Aorta (tissue), 5 donors: ENCODE measurements at regions not wholly inside any gene's neighbourhood (a gene's known extent, or its start where the extent isn't known, plus 50 kb on each side); places are given as distances from the start of the nearest gene placed in this dataset.

Experiments used
- ATAC-seq: fragments of 200-7000 bp; cut with Tn5 transposase; one replicate; pipeline ENCODE4 v1.9.1; 2022; ENCODE audit warnings: moderate library complexity; ENCODE audit not compliant: low FRiP score
- DNase-seq, 2 donors: peaks; one replicate each; pipeline ENCODE4 v3.0.0-alpha.2; 2020
- H3K27ac ChIP-seq, 2 donors: one replicate each; pipeline ENCODE4 v1.5.1; 2013; ENCODE audit warnings: low read length in 2 of 2, mild to moderate bottlenecking in 2 of 2, moderate library complexity in 2 of 2, control low read depth in 1 of 2, inconsistent platforms in 1 of 2, low read depth in 1 of 2
- H3K27me3 ChIP-seq, 2 donors: one replicate each; pipeline ENCODE4 v1.6.1; 2013; ENCODE audit warnings: control low read depth in 1 of 2, low read length in 1 of 2, mild to moderate bottlenecking in 1 of 2, moderate library complexity in 1 of 2; ENCODE audit not compliant: insufficient read depth in 2 of 2, control insufficient read depth in 1 of 2
- H3K36me3 ChIP-seq, 2 donors: one replicate each; pipeline ENCODE4 v1.6.1; 2013; ENCODE audit warnings: control low read depth in 1 of 2, low read length in 1 of 2, mild to moderate bottlenecking in 1 of 2; ENCODE audit not compliant: insufficient read depth in 2 of 2, control insufficient read depth in 1 of 2
- H3K4me1 ChIP-seq, 2 donors: one replicate each; pipeline ENCODE4 v1.6.1; 2013; ENCODE audit warnings: low read length in 2 of 2, control low read depth in 1 of 2, mild to moderate bottlenecking in 1 of 2, moderate library complexity in 1 of 2; ENCODE audit not compliant: insufficient read depth in 2 of 2, control insufficient read depth in 1 of 2
- H3K4me3 ChIP-seq, 2 donors: one replicate each; pipeline ENCODE4 v1.5.1; 2013; ENCODE audit warnings: low read length in 2 of 2, control low read depth in 1 of 2, mild to moderate bottlenecking in 1 of 2
- H3K9me3 ChIP-seq: one replicate; pipeline ENCODE4 v1.6.1; 2013; ENCODE audit warnings: mild to moderate bottlenecking, low read length; ENCODE audit not compliant: control insufficient read depth
- WGBS, 2 donors: extraction: QIAGEN DNeasy Blood & Tissue Kit; methylation state at CpG; one replicate each; pipeline ENCODE4 v1.1.7; 2013; 5-methylcytosine and 5-hydroxymethylcytosine counted together
- intact Hi-C, 2 donors: fragments of 100-400 bp; cut with DNase I; formaldehyde crosslinking; loops; one replicate each; pipeline versions ENCODE4 v1.14.2 to v1.15.0; 2022
- donor health status: healthy with polysubstance abuse.
- donor health status: Bipolar disorder and iron deficiency.
- donor health status: DM: no; HTN: no; CAD: no.
- donor health status: DM: no; HTN: no; CAD: no.
- donor health status: DM: yes; HTN: yes; CAD: no.

DNA sequence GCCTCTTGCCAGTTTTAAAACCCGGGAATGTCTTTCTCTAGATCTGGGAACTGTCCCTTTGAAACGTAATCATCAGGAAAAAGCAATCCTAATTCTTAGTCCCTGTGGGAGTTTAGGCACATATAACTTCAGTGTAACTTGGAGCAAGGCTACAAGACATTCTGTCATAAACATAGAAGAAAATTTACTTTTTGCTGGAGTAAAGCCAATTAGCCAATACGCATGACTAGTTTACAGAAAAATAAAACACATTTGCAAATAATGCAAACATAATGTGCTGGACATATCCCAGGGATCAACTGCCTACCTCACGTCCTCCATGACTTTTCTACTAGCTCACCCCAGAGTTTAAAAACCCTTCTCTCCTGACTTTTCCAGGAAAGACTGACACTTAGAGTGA lies 970.6 kb downstream of the MRPL39 start:
- H3K27ac ChIP-seq: no peak overlapping the region
- no peaks in the 10 kb centered on the region for H3K4me1 ChIP-seq
- intact Hi-C loops: no loop called here
- DNase-seq (no peak), ATAC-seq (no peak)
- no peaks in the 10 kb centered on the region for H3K36me3 ChIP-seq
- 28 to 37% methylated on average over 4 of the region's 4 CpGs for WGBS, 2 donors
- no peaks in the 10 kb centered on the region for H3K9me3 ChIP-seq
- no peaks in the 10 kb centered on the region for H3K27me3 ChIP-seq
- no peak overlapping the region for H3K4me3 ChIP-seq

DNA sequence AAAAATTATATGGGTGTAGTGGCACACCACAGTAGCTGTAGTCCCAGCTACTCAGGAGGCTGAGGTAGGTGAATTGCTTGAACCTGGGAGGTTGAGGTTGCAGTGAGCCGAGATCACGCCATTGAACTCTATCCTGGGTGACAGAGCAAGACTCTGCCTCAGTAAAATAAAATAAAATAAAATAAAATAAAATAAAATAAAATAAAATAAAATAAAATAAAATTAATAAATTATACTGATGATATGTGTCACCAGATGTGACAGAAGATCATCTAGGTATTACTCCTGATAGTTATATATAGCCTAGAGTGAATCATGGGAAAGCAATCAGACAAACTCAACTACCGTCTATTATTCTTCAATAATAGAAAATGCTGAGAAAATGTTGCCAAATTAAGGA lies 972.5 kb downstream of the MRPL39 start:
- DNase-seq (no peak), ATAC-seq (no peak)
- no peak overlapping the region for H3K27ac ChIP-seq
- H3K27me3 ChIP-seq: no peaks in the 10 kb centered on the region
- intact Hi-C loops: no loop called here
- no peaks in the 10 kb centered on the region for H3K36me3 ChIP-seq
- 91 to 93% methylated on average over 3 of the region's 3 CpGs for WGBS, 2 donors
- no peaks in the 10 kb centered on the region for H3K9me3 ChIP-seq
- H3K4me3 ChIP-seq: no peak overlapping the region
- H3K4me1 ChIP-seq: no peaks in the 10 kb centered on the region

DNA sequence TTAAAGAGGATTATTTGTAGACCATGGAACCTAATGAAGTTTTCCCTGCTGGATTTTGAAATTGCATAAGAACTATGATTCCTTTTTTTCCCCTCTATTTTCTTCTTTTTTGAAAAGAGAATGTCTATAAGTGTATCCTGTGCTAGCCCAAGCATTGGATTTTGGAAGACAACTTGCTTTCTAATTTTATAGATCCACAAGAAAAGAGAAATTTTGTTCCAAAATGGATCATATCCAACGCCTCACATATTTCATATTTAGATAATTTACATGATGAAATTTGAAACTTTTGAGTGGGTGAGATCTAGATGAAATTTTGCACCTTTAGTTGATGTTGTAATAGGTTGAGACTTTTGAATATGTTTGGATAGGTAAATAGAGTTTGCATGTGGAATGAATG lies 978.7 kb downstream of the MRPL39 start:
- no peak for ATAC-seq

DNA sequence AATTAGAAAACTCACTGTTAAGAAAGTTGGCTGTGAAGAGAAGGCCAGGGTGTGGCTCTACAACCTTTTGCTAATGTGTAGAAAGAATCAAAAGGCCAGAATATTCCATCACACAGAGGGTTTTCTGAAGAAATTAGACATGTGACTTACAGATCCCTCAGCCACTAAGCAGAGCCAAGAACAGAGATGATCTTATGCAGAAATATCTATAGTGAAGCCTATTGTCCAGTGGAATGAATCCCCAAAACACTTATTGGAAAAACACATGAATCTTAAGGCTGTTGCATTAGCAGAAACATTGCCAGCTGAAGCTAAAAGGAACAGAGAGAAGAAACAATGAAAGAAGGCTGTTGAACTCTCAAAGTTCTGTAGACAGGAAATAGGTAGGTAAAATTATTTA lies 979.2 kb downstream of the MRPL39 start:
- intact Hi-C loops: no loop called here
- DNase-seq (no peak), ATAC-seq (no peak)
- no peaks in the 10 kb centered on the region for H3K4me1 ChIP-seq
- no peaks in the 10 kb centered on the region for H3K9me3 ChIP-seq
- H3K27ac ChIP-seq: no peak overlapping the region
- H3K27me3 ChIP-seq: no peaks in the 10 kb centered on the region
- H3K36me3 ChIP-seq: no peaks in the 10 kb centered on the region
- no peak overlapping the region for H3K4me3 ChIP-seq

More for the DNA sequence above, 978.7 kb downstream of the MRPL39 start:
- Histone ChIP-seq H3K9me3 (no peaks in the 10 kb centered on the region), H3K4me3 (no peak overlapping the region), H3K27me3 (no peaks in the 10 kb centered on the region), H3K36me3 (no peaks in the 10 kb centered on the region), H3K27ac (no peak overlapping the region), H3K4me1 (no peaks in the 10 kb centered on the region)
- no peak for DNase-seq
- intact Hi-C loops: no loop called here
- 60% methylated on average over 1 of the region's 1 CpG for WGBS, 2 donors

DNA sequence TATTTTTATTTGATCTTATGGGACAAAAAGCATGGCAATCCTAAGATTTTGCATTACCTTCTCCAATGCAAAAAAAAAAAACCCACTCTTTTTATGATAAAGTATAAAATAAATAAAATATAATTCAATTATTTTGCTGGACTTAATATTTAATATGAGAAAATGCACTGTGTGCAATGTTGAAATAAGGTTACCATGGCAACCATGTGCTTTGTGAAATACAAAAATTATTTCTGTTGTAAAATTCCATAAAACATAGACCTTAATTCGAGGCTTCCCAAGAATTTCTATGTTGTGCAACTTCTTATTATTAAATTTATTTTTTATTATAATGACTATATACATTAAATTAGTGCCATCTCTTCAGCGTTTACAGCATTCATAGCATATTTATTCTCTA lies 989.5 kb downstream of the MRPL39 start:
- H3K4me3 ChIP-seq: no peak overlapping the region
- DNase-seq (no peak), ATAC-seq (no peak)
- no peaks in the 10 kb centered on the region for H3K4me1 ChIP-seq
- no peaks in the 10 kb centered on the region for H3K36me3 ChIP-seq
- peaks cover 2% of the 10 kb centered on the region for H3K9me3 ChIP-seq
- intact Hi-C loops: no loop called here
- H3K27me3 ChIP-seq: no peaks in the 10 kb centered on the region
- no peak overlapping the region for H3K27ac ChIP-seq
- WGBS, 2 donors: 67 to 68% methylated on average over 2 of the region's 2 CpGs

DNA sequence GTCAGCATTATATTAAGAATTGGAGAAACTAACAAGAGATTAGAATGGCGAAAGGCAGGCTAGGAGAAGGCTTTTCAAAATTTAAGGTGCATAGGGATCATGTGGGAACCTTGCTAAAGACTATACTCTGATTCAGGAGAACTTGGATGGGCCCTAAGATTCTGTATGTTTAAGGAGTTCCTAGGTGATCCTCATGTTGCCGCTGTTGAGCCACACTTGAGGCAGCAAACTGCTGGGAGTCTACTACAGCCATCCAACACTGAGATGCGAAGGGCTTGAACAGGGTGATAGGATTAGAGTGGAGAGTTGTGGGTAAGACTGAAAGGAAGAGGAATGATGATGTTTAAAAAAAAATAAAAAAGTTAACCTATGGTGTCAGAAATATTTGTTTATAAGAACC lies 1013.2 kb downstream of the MRPL39 start:
- DNase-seq (no peak), ATAC-seq (no peak)
- intact Hi-C loops: no loop called here
- Histone ChIP-seq H3K27me3 (no peaks in the 10 kb centered on the region), H3K27ac (no peak overlapping the region), H3K9me3 (no peaks in the 10 kb centered on the region), H3K4me3 (no peak overlapping the region), H3K4me1 (no peaks in the 10 kb centered on the region), H3K36me3 (no peaks in the 10 kb centered on the region)
- 84 to 85% methylated on average over 3 of the region's 3 CpGs for WGBS, 2 donors

DNA sequence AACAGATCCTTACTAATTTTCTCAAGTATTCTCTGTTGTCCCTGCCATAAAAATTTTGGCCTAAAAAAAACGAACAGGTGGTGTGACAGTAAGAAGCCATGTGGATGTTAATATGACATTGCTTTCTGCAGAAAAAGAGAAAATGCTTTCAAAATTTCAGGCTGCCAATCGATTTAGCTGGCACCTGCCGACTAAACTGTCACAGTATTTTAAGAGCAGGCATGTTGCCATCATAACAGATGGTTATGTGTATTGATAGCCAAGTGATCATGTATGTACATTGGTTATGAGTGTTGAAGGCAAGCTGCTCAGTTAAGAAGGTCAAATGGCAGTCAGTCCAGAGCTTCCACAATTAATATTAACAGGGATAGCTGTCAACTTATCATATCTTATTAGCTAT lies 1017.0 kb downstream of the MRPL39 start:
- H3K4me3 ChIP-seq: no peak overlapping the region
- H3K9me3 ChIP-seq: peaks cover 2% of the 10 kb centered on the region
- WGBS, 2 donors: 55 to 65% methylated on average over 3 of the region's 3 CpGs
- H3K27me3 ChIP-seq: no peaks in the 10 kb centered on the region
- DNase-seq (no peak), ATAC-seq (no peak)
- no peaks in the 10 kb centered on the region for H3K4me1 ChIP-seq
- intact Hi-C loops: no loop called here
- H3K36me3 ChIP-seq: no peaks in the 10 kb centered on the region
- H3K27ac ChIP-seq: no peak overlapping the region

DNA sequence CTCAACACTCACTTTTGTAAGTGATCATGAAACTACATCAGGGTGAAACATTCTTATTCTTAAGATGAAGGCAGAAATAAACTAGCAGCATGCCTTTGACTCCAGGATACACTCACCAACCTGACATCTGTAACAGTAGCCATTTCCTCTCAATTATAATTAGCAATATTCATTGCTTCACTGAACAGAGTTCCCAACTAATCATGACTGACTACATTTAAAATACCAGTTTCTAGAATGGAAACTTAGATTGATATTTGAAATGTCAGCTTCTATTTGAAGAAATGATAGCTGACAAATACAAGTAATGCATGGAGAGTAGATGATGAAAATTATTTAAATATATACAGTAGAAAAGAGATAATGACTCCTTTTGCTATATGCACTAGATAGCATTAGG lies 1023.8 kb downstream of the MRPL39 start:
- intact Hi-C loops: no loop called here
- Histone ChIP-seq H3K36me3 (no peaks in the 10 kb centered on the region), H3K27me3 (no peaks in the 10 kb centered on the region), H3K9me3 (peaks cover 2% of the 10 kb centered on the region), H3K4me3 (no peak overlapping the region), H3K27ac (no peak overlapping the region), H3K4me1 (no peaks in the 10 kb centered on the region)
- no peak for DNase-seq
- no peak for ATAC-seq

DNA sequence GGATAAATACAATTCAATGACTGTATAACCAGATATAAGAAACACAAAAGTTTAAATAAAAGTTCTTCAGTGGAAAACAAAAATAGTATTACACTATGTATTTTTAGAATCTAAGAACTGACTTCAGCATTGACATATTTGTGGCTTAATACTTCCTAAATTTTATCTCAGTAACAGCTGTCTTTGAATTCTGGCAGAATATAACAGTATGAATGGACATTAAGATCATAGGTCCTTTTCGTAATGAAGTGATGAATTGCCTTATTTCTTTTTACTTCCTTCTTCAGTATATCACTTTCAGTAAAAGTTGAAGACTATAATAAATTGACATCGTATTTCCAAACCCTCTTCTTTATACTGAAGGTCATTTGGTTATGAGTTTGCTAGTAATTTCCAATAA lies 1030.0 kb downstream of the MRPL39 start:
- WGBS, 2 donors: 51 to 57% methylated on average over 2 of the region's 2 CpGs
- ATAC-seq (no peak), DNase-seq (no peak)
- H3K27ac ChIP-seq: no peak overlapping the region
- no peaks in the 10 kb centered on the region for H3K36me3 ChIP-seq
- H3K4me1 ChIP-seq: no peaks in the 10 kb centered on the region
- intact Hi-C loops: no loop called here
- H3K27me3 ChIP-seq: no peaks in the 10 kb centered on the region
- H3K4me3 ChIP-seq: no peak overlapping the region
- H3K9me3 ChIP-seq: no peaks in the 10 kb centered on the region

DNA sequence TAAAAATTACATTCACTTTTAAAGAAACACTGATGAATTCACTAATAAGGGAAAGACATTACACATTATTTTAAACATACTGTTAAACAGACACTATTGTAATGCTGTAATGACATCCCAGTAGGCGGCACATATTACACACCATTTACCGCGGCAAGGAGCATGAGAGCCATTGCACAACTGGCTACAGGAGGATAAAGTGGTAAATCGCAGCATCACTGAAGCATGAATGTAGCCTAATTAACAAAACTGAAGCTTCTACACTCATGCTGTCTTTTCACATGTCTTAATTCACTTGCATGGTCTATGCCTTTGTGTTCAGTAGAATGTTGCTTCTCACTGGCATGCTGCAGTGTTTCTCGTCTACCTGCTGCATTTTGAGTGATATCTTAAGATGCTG lies 1046.0 kb downstream of the MRPL39 start:
- Histone ChIP-seq H3K27ac (no peak overlapping the region), H3K27me3 (no peaks in the 10 kb centered on the region), H3K4me3 (no peak overlapping the region), H3K36me3 (no peaks in the 10 kb centered on the region), H3K4me1 (no peaks in the 10 kb centered on the region), H3K9me3 (peaks cover 2% of the 10 kb centered on the region)
- intact Hi-C loops: no loop called here
- 90% methylated on average over 5 of the region's 5 CpGs for WGBS, 2 donors
- no peak for ATAC-seq
- no peak for DNase-seq
